GM23338 (cell line): ENCODE measurements at regions not wholly inside any gene's neighbourhood (a gene's known extent, or its start where the extent isn't known, plus 50 kb on each side); places are given as distances from the start of the nearest gene placed in this dataset.

Experiments
- ATAC-seq: fragments of 200-7000 bp; cut with Tn5 transposase; 3 replicates; pipeline ENCODE4 v1.9.1; 2020
- DNase-seq: peaks from one replicate; pipeline ENCODE4 v3.0.0-alpha.2; 2015; ENCODE audit warnings: low spot score
- H2AFZ ChIP-seq: fragments of 200-600 bp; sonication (generic); 2 replicates; pipeline ENCODE4 v1.8.0; 2016; ENCODE audit warnings: antibody characterized with exemption, mild to moderate bottlenecking, moderate library complexity
- H3F3A ChIP-seq: fragments of 200-600 bp; sonication (generic); replicated peaks from 2 replicates; pipeline ENCODE4 v1.8.0; 2017; ENCODE audit warnings: antibody characterized with exemption, mixed run types, low read depth
- H3K27ac ChIP-seq: fragments of 200-600 bp; sonication (generic); 2 replicates; pipeline ENCODE4 v1.6.1; 2016; ENCODE audit warnings: low read depth
- H3K27me3 ChIP-seq: fragments of 200-600 bp; sonication (generic); 2 replicates; pipeline ENCODE4 v1.8.0; 2016; ENCODE audit warnings: mild to moderate bottlenecking, mixed run types, moderate library complexity; ENCODE audit not compliant: insufficient read depth
- H3K36me3 ChIP-seq: fragments of 200-600 bp; sonication (generic); 2 replicates; pipeline ENCODE4 v1.8.0; 2016; ENCODE audit warnings: mild to moderate bottlenecking; ENCODE audit not compliant: insufficient read depth
- H3K4me1 ChIP-seq: fragments of 200-600 bp; sonication (generic); 2 replicates; pipeline ENCODE4 v1.8.0; 2016; ENCODE audit warnings: mild to moderate bottlenecking, moderate library complexity; ENCODE audit not compliant: insufficient read depth
- H3K4me2 ChIP-seq: fragments of 200-600 bp; sonication (generic); 2 replicates; pipeline ENCODE4 v1.7.1; 2017; ENCODE audit warnings: mixed run types
- H3K4me3 ChIP-seq: fragments of 200-600 bp; sonication (generic); 2 replicates; pipeline ENCODE4 v1.6.1; 2016; ENCODE audit warnings: mixed run types
- H3K79me2 ChIP-seq: fragments of 200-600 bp; sonication (generic); replicated peaks from 2 replicates; pipeline ENCODE4 v1.8.0; 2017; ENCODE audit warnings: mild to moderate bottlenecking; ENCODE audit not compliant: insufficient read depth
- H3K9me2 ChIP-seq: fragments of 200-600 bp; sonication (generic); 2 replicates; pipeline ENCODE4 v1.8.0; 2017; ENCODE audit not compliant: insufficient read depth
- H4K20me1 ChIP-seq: fragments of 200-600 bp; sonication (generic); replicated peaks from 2 replicates; pipeline ENCODE4 v1.8.0; 2017; ENCODE audit warnings: mild to moderate bottlenecking; ENCODE audit not compliant: insufficient read depth
- H3K27ac Mint-ChIP-seq: 2 replicates; pipeline ENCODE4 v1.8.0; 2020; ENCODE audit warnings: inconsistent platforms, mild to moderate bottlenecking, moderate library complexity, mixed read lengths
- H3K27me3 Mint-ChIP-seq: 3 replicates; pipeline ENCODE4 v1.8.0; 2022; ENCODE audit warnings: low read depth, mild to moderate bottlenecking, moderate library complexity, mixed read lengths, inconsistent platforms; ENCODE audit not compliant: insufficient read depth, poor library complexity
- H3K36me3 Mint-ChIP-seq: 3 replicates; pipeline ENCODE4 v1.8.0; 2021; ENCODE audit warnings: low read depth, mild to moderate bottlenecking, inconsistent platforms, moderate library complexity, mixed read lengths
- H3K4me1 Mint-ChIP-seq: 3 replicates; pipeline ENCODE4 v1.8.0; 2020; ENCODE audit warnings: mild to moderate bottlenecking, inconsistent platforms, mixed read lengths
- H3K4me3 Mint-ChIP-seq: 3 replicates; pipeline ENCODE4 v1.8.0; 2021; ENCODE audit warnings: moderate library complexity, mild to moderate bottlenecking, inconsistent platforms, mixed read lengths
- H3K9me3 Mint-ChIP-seq: 3 replicates; pipeline ENCODE4 v1.8.0; 2020; ENCODE audit warnings: moderate library complexity, mild to moderate bottlenecking, inconsistent platforms, mixed read lengths
- CREB1 ChIP-seq: fragments of 250-450 bp; sonication (Bioruptor Pico); IDR thresholded peaks from 2 replicates; pipeline ENCODE4 v1.5.0; 2020; ENCODE audit warnings: low read depth, mild to moderate bottlenecking, moderate library complexity
- ETS1 ChIP-seq: IDR thresholded peaks from 2 replicates; pipeline ENCODE4 v1.6.1; 2016; ENCODE audit warnings: antibody characterized with exemption
- EZH2 ChIP-seq: fragments of 200-600 bp; sonication (generic); IDR thresholded peaks from one replicate; pipeline ENCODE4 v1.8.0; 2017; ENCODE audit warnings: antibody characterized with exemption, mild to moderate bottlenecking, low read depth; ENCODE audit not compliant: unreplicated experiment
- EZH2phosphoT487 ChIP-seq: fragments of 200-600 bp; sonication (generic); IDR thresholded peaks from one replicate; pipeline ENCODE4 v1.8.1; 2018; ENCODE audit warnings: antibody characterized with exemption; ENCODE audit not compliant: unreplicated experiment
- JUNB ChIP-seq: IDR thresholded peaks from one replicate; pipeline ENCODE4 v1.6.1; 2016; ENCODE audit warnings: antibody characterized with exemption; ENCODE audit not compliant: unreplicated experiment
- REST ChIP-seq: IDR thresholded peaks from one replicate; pipeline ENCODE4 v1.6.1; 2018; ENCODE audit warnings: antibody characterized with exemption; ENCODE audit not compliant: unreplicated experiment
- STAT1 ChIP-seq: IDR thresholded peaks from one replicate; pipeline ENCODE4 v1.6.1; 2016; ENCODE audit warnings: antibody characterized with exemption; ENCODE audit not compliant: unreplicated experiment
- ZNF114 ChIP-seq: fragments of 250-450 bp; sonication (Bioruptor Pico); IDR thresholded peaks from 2 replicates; pipeline ENCODE4 v1.5.0; 2020; ENCODE audit warnings: mild to moderate bottlenecking, moderate library complexity
- ZNF462 ChIP-seq: fragments of 250-450 bp; sonication (Bioruptor Pico); IDR thresholded peaks from 2 replicates; pipeline ENCODE4 v1.5.0; 2020; ENCODE audit warnings: mild to moderate bottlenecking, moderate library complexity

- TF ChIP-seq ZNF462 (CRISPR knock-in tag): no peak
- no peak for TF ChIP-seq EZH2
Measured at GRCh38 chr2:5150871-5151270, 541.3 kb upstream of the SOX11 start (continued).

- Histone ChIP-seq H3F3A (no peaks in the 10 kb centered on the region), H3K9me2 (no peaks in the 10 kb centered on the region), H3K4me1 (no peaks in the 10 kb centered on the region), H3K27me3 (no peaks in the 10 kb centered on the region), H3K4me3 (no peak overlapping the region), H3K4me2 (no peak overlapping the region), H3K27ac (no peak overlapping the region), H3K36me3 (no peaks in the 10 kb centered on the region), H3K79me2 (no peaks in the 10 kb centered on the region), H2AFZ (no peak overlapping the region), H4K20me1 (no peaks in the 10 kb centered on the region)
- Mint-ChIP-seq H3K27me3 (no peaks in the 10 kb centered on the region), H3K27ac (no peak overlapping the region), H3K4me1 (no peaks in the 10 kb centered on the region), H3K9me3 (peaks cover 85% of the 10 kb centered on the region), H3K36me3 (peaks cover 13% of the 10 kb centered on the region; the same call in 2 of the 3 replicates), H3K4me3 (no peak overlapping the region)
- no peak for DNase-seq
- no peak for ATAC-seq
- TF ChIP-seq ZNF114 (CRISPR knock-in tag): no peak
- no peak for TF ChIP-seq JUNB
- TF ChIP-seq STAT1: no peak
- TF ChIP-seq EZH2: no peak
- TF ChIP-seq ETS1: no peak
- TF ChIP-seq REST: no peak
- no peak for TF ChIP-seq EZH2phosphoT487
- no peak for TF ChIP-seq CREB1 (CRISPR knock-in tag)
Measured at GRCh38 chr2:5164776-5165525, 527.2 kb upstream of the SOX11 start.
